SK-N-SH (cell line): ENCODE measurements at regions not wholly inside any gene's neighbourhood (a gene's known extent, or its start where the extent isn't known, plus 50 kb on each side); places are given as distances from the start of the nearest gene placed in this dataset.

Experiments
- POLR2AphosphoS5 ChIP-seq: IDR thresholded peaks from 2 replicates; pipeline ENCODE4 v1.6.1; 2012; ENCODE audit warnings: low read depth, low read length
- RCOR1 ChIP-seq: fragments of 150-350 bp; IDR thresholded peaks from 2 replicates; pipeline ENCODE4 v1.6.1; 2017; ENCODE audit warnings: antibody characterized with exemption, low read length
- RFX5 ChIP-seq: IDR thresholded peaks from 2 replicates; pipeline ENCODE4 v1.6.1; 2012; ENCODE audit warnings: mild to moderate bottlenecking, improper control_type of control experiment, low read length
- TEAD4 ChIP-seq: IDR thresholded peaks from 2 replicates; pipeline ENCODE4 v1.4.0; 2012; ENCODE audit warnings: mild to moderate bottlenecking, borderline replicate concordance; ENCODE audit not compliant: insufficient read depth
- TF ChIP-seq, protein P1 (sequence below): IDR thresholded peaks from 2 replicates; pipeline ENCODE4 v1.4.0; 2012; ENCODE audit warnings: low read depth, borderline replicate concordance
- TF ChIP-seq, protein P2 (sequence below): IDR thresholded peaks from 2 replicates; pipeline ENCODE4 v1.4.0; 2012; ENCODE audit warnings: low read depth
- TF ChIP-seq, protein P3 (sequence below): fragments of 200-600 bp; sonication (generic); IDR thresholded peaks from 2 replicates; pipeline ENCODE4 v1.6.1; 2017; ENCODE audit warnings: antibody characterized with exemption, mild to moderate bottlenecking, moderate library complexity

DNA sequence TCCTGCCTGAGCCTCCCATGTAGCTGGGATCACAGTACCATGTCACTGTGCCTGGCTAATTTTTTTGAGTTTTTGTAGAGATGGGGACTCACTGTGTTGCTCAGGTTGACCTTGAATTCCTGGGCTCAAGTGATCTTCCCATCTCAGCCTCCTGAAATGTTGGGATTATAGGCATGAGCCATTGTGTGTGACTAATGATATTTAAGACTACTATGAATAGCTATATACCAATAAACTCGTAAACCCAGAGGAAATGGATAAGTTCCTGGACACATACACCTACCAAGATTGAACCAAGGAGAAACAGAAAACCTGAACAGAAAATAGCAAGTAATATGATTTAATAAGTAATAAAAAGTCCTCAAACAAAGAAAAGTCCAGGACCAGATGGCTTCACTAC, 68.0 kb downstream of the TBR1 start:
- TF ChIP-seq POLR2AphosphoS5 (no peak), RCOR1 (no peak), TEAD4 (no peak), RFX5 (no peak)
- TF ChIP-seq, protein P1, sequence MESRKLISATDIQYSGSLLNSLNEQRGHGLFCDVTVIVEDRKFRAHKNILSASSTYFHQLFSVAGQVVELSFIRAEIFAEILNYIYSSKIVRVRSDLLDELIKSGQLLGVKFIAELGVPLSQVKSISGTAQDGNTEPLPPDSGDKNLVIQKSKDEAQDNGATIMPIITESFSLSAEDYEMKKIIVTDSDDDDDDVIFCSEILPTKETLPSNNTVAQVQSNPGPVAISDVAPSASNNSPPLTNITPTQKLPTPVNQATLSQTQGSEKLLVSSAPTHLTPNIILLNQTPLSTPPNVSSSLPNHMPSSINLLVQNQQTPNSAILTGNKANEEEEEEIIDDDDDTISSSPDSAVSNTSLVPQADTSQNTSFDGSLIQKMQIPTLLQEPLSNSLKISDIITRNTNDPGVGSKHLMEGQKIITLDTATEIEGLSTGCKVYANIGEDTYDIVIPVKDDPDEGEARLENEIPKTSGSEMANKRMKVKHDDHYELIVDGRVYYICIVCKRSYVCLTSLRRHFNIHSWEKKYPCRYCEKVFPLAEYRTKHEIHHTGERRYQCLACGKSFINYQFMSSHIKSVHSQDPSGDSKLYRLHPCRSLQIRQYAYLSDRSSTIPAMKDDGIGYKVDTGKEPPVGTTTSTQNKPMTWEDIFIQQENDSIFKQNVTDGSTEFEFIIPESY: no peak
- TF ChIP-seq, protein P2, sequence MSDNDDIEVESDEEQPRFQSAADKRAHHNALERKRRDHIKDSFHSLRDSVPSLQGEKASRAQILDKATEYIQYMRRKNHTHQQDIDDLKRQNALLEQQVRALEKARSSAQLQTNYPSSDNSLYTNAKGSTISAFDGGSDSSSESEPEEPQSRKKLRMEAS: no peak
- TF ChIP-seq, protein P3, sequence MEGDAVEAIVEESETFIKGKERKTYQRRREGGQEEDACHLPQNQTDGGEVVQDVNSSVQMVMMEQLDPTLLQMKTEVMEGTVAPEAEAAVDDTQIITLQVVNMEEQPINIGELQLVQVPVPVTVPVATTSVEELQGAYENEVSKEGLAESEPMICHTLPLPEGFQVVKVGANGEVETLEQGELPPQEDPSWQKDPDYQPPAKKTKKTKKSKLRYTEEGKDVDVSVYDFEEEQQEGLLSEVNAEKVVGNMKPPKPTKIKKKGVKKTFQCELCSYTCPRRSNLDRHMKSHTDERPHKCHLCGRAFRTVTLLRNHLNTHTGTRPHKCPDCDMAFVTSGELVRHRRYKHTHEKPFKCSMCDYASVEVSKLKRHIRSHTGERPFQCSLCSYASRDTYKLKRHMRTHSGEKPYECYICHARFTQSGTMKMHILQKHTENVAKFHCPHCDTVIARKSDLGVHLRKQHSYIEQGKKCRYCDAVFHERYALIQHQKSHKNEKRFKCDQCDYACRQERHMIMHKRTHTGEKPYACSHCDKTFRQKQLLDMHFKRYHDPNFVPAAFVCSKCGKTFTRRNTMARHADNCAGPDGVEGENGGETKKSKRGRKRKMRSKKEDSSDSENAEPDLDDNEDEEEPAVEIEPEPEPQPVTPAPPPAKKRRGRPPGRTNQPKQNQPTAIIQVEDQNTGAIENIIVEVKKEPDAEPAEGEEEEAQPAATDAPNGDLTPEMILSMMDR: no peak
